SJCRH30 (cell line): ENCODE measurements at regions not wholly inside any gene's neighbourhood (a gene's known extent, or its start where the extent isn't known, plus 50 kb on each side); places are given as distances from the start of the nearest gene placed in this dataset.

ENCODE experiments used
- DNase-seq, 2 experiments: peaks; one replicate each; pipeline ENCODE4 v3.0.0-alpha.2; 2015 to 2020
- H3K27ac ChIP-seq: fragments of 250-450 bp; sonication (Bioruptor Pico); 2 replicates; pipeline ENCODE4 v1.5.1; 2020; ENCODE audit warnings: mild to moderate bottlenecking, moderate library complexity
- H3K27me3 ChIP-seq: fragments of 250-450 bp; sonication (Bioruptor Pico); 2 replicates; pipeline ENCODE4 v1.5.1; 2020; ENCODE audit warnings: mild to moderate bottlenecking, moderate library complexity
- H3K36me3 ChIP-seq: fragments of 250-450 bp; sonication (Bioruptor Pico); 2 replicates; pipeline ENCODE4 v1.5.1; 2020; ENCODE audit warnings: mild to moderate bottlenecking, moderate library complexity
- H3K4me1 ChIP-seq: fragments of 250-450 bp; sonication (Bioruptor Pico); 2 replicates; pipeline ENCODE4 v1.5.1; 2020; ENCODE audit warnings: mild to moderate bottlenecking, moderate library complexity
- H3K4me3 ChIP-seq: fragments of 250-450 bp; sonication (Bioruptor Pico); 2 replicates; pipeline ENCODE4 v1.5.1; 2020; ENCODE audit warnings: mild to moderate bottlenecking, moderate library complexity
- H3K9me3 ChIP-seq: fragments of 250-450 bp; sonication (Bioruptor Pico); replicated peaks from 2 replicates; pipeline ENCODE4 v1.5.1; 2020; ENCODE audit warnings: mild to moderate bottlenecking, moderate library complexity

DNA sequence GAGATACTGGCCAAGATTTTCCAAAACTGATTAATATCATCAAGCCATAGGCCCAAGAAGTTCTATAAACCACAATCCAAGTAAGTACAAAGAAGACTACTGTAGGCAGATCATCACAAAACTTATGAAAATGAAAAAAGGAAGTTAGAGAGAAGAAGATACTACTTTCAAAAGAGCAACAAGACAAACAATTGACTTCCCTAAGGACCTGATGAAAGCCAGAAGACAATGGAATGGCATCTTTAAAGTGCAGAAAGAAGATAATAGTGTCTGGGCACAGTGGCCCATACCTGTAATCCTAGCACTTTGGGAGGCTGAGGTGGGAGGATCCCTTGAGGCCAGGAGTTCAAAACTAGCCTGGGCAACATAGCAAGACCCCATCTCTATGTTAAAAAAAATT is 243.1 kb downstream of the PRDM2 start:
- DNase-seq = no peak
- H3K4me3 ChIP-seq = no peak overlapping the region
- H3K4me1 ChIP-seq = no peaks in the 10 kb centered on the region
- H3K9me3 ChIP-seq = no peaks in the 10 kb centered on the region
- peaks cover 6% of the 10 kb centered on the region; the same call in 1 of the 2 replicates for H3K27me3 ChIP-seq
- no peak overlapping the region for H3K27ac ChIP-seq
- no peaks in the 10 kb centered on the region for H3K36me3 ChIP-seq

DNA sequence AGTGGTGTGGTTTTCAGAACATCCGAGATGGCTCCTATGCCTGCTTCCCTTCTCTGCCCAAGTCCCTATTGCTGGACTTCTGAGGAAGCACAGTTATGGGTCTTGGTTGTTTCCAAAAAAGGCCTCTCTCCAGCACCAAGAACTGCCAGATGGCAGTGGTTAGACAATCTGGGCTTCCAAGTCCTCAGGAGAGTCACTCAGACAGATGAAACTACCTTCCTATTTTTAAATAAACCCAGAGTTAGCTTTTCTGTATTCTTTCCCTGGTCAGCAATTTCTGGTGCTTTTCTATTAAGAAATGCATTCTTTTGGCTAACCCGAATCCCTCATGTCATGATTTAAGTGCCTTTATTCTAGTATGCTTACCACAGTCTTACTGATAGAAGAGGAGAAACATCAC is 245.9 kb downstream of the PRDM2 start:
- H3K27ac ChIP-seq = no peak overlapping the region
- no peaks in the 10 kb centered on the region for H3K9me3 ChIP-seq
- H3K4me3 ChIP-seq = no peak overlapping the region
- DNase-seq = no peak
- H3K4me1 ChIP-seq = no peaks in the 10 kb centered on the region
- H3K36me3 ChIP-seq = no peaks in the 10 kb centered on the region
- H3K27me3 ChIP-seq = peaks cover 6% of the 10 kb centered on the region; the same call in 1 of the 2 replicates

DNA sequence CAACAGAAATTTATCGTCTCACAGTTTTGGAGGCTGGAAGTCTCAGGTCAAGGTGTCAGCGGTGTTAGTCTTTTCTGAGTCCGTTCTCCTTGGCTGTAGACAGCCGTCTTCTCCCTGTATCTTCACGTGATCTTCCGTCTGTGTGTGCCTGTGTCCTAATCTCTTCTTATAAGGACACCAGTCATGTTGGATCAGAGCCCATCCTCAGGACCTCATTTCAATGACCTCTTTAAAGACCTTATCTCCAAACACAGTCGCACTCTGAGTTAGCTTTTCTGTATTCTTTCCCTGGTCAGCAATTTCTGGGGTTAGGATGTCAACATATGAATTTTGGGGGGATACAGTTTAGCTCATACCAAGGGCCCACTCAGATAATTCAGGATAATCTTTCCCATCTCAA is 247.7 kb downstream of the PRDM2 start:
- Histone ChIP-seq H3K27me3 (peaks cover 7% of the 10 kb centered on the region; the same call in 1 of the 2 replicates), H3K36me3 (no peaks in the 10 kb centered on the region), H3K4me3 (no peak overlapping the region), H3K4me1 (no peaks in the 10 kb centered on the region), H3K27ac (no peak overlapping the region), H3K9me3 (no peaks in the 10 kb centered on the region)
- DNase-seq = no peak

DNA sequence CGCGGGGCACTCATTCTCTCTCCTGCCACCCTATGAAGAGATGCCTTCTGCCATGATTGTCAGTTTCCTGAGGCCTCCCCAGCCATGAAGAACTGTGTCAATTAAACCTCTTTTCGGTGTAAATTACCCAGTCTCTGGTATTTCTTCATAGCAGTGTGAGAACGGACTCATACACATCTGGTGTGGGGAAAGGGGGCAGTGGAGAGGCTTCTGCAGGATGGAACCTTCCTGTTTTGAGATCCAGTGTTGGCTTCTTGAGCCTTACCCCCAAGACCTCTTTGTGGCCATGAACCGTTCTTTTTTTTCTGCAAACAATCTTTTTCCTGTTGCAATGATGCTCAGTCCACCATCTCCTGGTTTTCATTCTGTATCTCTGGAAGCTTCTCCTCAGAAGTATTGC is 248.4 kb downstream of the PRDM2 start:
- Histone ChIP-seq H3K27ac (no peak overlapping the region), H3K36me3 (no peaks in the 10 kb centered on the region), H3K4me1 (no peaks in the 10 kb centered on the region), H3K9me3 (no peaks in the 10 kb centered on the region), H3K27me3 (peaks cover 10% of the 10 kb centered on the region; the same call in 1 of the 2 replicates), H3K4me3 (no peak overlapping the region)
- no peak for DNase-seq

DNA sequence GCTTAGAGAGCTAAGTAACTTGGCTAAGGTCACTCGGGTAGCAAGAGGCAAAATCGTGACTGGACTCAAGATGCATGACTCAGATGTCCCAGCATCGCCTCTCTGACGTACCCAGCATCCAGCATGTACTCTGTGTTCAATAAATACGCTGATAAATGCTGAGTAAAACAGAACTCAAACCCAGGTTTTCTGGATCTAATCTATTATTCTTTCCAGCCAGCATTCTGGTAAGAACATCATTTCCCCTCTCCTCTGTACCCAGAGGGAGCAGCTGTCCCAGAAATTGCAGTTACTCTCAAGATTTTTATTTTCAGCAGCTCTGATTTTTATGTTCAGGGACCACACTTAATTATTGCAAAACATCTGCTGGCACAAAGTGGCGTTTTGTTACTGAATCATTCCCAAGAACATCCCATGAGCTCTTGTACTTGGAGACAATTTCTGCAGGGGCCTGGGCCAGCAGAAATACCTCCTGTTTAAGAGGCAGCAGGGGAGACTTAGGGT is 249.0 kb downstream of the PRDM2 start:
- H3K4me3 ChIP-seq = no peak overlapping the region
- no peaks in the 10 kb centered on the region for H3K4me1 ChIP-seq
- peaks cover 15% of the 10 kb centered on the region for H3K27me3 ChIP-seq
- H3K36me3 ChIP-seq = no peaks in the 10 kb centered on the region
- H3K27ac ChIP-seq = no peak overlapping the region
- H3K9me3 ChIP-seq = no peaks in the 10 kb centered on the region
- DNase-seq = no peak

DNA sequence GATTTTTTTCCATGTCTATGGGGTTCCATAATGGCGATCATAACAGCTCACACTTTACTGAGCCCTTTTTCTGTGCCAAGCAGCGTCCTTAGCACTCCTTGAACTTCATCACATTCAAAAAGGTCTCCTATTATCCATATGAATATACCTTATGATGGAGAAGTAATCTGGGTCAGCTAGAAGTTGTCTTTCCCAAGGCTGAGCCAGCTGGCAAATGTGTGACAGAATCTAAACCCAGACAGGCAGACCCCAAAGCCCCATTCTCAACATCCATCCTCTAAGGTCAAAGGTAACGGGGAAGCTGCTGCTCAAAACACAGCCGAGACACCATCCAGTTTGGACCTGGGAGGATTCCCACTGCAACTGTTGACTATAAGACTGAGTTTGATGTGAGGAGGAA is 249.6 kb downstream of the PRDM2 start:
- Histone ChIP-seq H3K27ac (no peak overlapping the region), H3K27me3 (peaks cover 21% of the 10 kb centered on the region)
- no peak for DNase-seq

DNA sequence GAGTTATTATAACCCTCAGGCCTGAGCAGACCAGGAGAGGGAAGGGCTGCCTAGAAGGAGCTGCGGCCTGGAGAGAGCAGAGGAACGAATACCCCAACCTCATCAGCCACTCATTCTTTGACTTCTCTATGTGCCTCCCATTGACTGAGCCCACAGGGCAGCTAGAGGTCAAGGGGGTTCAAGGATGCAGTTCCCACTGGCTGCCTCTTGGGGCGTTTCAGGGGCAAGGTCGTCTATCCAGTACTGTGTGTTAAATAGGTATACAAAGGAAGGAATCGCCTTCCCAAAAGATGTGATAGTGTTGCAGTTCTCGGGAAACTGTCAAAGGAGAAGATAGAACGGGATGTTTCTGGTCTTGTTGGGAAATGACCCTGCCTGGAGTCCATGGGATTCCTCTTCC is 250.6 kb downstream of the PRDM2 start:
- H3K27me3 ChIP-seq = peaks cover 21% of the 10 kb centered on the region
- peak in 1 of 2 experiments; percentile 25 for DNase-seq
- H3K4me3 ChIP-seq = no peak overlapping the region
- H3K27ac ChIP-seq = no peak overlapping the region
- no peaks in the 10 kb centered on the region for H3K4me1 ChIP-seq
- H3K9me3 ChIP-seq = no peaks in the 10 kb centered on the region
- no peaks in the 10 kb centered on the region for H3K36me3 ChIP-seq

More for the DNA sequence above, 249.6 kb downstream of the PRDM2 start:
- no peak overlapping the region for H3K4me3 ChIP-seq
- no peaks in the 10 kb centered on the region for H3K36me3 ChIP-seq
- no peaks in the 10 kb centered on the region for H3K4me1 ChIP-seq
- no peaks in the 10 kb centered on the region for H3K9me3 ChIP-seq

DNA sequence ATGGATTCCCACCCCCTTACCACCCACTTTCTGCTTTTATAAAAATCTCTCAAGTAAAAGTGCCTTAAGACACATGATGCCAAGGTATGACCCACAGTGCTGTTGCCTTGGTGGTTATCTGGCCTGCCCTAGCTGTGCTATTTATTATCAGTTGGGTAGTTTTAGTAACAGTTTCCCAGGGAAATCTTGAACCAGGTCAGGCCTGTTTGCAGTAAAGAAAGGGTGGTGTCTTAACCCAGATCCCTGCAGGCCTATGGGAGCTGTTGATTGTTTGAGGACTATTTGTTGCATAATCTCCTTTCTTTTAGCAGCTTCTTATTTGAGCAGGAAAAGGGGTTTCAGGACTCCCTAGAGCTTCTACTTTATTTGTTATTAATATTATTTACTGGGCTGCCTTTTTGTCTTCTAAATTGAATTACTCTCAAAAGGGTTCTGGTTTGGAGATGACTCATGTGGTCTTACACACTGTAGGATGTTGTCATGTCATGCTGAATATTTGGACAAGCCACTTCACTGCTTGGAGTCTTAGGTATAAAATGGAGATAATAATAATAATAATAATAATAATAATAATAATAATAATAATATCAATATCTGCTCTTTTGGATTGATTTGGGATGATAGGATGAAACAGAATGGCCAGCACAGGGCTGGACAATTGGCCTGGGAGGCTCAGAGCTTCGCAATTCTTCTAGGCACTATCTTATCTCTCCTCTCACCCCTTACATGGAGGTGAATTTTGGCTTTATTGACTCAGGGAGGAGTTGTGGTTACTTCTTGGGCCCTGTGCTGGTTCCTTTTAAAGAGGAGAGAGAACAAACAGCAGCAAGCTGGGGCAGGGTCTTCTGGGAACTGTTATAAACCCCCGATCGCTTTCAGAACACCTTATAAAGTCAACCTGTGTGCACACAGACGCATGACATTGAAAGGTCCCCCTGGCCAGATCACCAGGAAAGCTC is 252.1 kb downstream of the PRDM2 start:
- Histone ChIP-seq H3K27me3 (peaks cover 16% of the 10 kb centered on the region), H3K4me1 (no peaks in the 10 kb centered on the region), H3K4me3 (no peak overlapping the region), H3K9me3 (no peaks in the 10 kb centered on the region), H3K27ac (no peak overlapping the region), H3K36me3 (no peaks in the 10 kb centered on the region)
- DNase-seq = no peak

DNA sequence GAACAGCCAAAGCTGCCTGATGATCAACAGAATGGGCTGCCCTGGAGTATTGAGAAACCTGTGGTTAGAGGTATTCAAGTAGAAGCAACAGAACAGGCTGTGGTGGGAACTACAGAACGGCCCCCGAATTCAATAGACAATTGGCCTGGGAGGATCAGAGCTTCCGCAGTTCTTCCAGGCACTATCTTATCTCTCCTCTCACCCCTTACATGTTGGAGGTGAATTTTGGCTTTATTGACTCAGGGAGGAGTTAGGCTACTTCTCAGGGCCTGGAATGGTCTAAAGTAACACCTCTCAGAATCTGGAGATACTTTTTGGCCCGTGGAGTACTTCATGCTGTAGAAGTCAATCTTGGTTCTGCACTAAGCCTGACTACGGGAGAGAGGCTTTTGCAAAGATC is 253.0 kb downstream of the PRDM2 start:
- Histone ChIP-seq H3K27ac (no peak overlapping the region), H3K27me3 (peaks cover 16% of the 10 kb centered on the region), H3K9me3 (no peaks in the 10 kb centered on the region), H3K4me3 (no peak overlapping the region), H3K36me3 (no peaks in the 10 kb centered on the region), H3K4me1 (no peaks in the 10 kb centered on the region)
- no peak for DNase-seq

DNA sequence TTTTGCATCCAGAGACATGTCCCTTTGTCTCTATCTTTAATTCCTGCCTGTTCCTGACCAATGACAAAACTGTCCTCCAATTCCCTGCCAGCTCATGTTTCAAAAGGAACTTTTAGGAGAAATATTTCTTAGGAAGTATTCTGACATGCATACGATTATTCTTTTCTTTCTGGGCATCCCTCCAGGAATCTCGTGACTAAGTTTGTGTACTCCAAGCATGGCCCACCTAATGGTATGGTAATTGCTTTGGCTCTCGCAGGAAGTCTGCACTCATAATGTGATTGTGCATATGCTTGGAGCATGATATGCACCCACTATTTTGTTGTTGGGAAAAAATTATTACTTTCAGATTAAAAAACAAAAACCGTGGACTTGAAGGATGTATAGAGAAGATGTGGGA is 256.4 kb downstream of the PRDM2 start:
- H3K9me3 ChIP-seq = no peaks in the 10 kb centered on the region
- H3K27me3 ChIP-seq = peaks cover 16% of the 10 kb centered on the region
- no peak overlapping the region for H3K27ac ChIP-seq
- DNase-seq = no peak
- no peaks in the 10 kb centered on the region for H3K4me1 ChIP-seq
- no peaks in the 10 kb centered on the region for H3K36me3 ChIP-seq
- no peak overlapping the region for H3K4me3 ChIP-seq

DNA sequence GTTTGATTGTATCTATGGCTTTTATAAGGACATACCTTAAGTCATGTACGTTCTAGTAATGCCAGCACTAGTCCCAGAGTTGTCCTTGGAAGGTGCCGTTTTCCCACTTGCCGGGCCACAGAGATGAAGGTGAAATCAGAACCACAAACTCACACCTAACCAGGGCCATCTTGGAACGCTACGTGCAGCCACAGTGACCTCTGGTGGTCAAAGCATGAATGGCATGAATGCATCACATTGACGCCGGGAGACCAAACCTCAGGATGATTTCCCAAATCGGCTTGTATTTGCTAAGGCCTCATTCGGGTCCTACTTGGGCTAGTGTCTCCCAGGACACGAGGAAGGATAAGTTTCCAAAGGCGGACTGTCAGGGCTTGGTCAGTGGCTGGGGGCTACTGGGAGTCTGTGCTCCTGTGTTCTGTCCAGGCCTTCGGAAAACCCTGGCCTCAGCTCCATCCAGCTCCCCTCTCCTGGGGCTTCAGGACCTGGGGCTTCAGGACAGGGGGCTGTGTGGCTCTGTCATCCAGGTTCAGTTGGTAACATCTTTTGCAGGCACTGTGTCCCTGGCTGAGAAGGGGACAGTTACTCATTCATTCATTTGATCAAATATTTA is 260.5 kb downstream of the PRDM2 start:
- H3K27ac ChIP-seq = no peak overlapping the region
- peak; percentile 29 to 78 for DNase-seq
- no peaks in the 10 kb centered on the region for H3K4me1 ChIP-seq
- no peaks in the 10 kb centered on the region for H3K36me3 ChIP-seq
- no peak overlapping the region for H3K4me3 ChIP-seq
- no peaks in the 10 kb centered on the region for H3K27me3 ChIP-seq
- no peaks in the 10 kb centered on the region for H3K9me3 ChIP-seq

DNA sequence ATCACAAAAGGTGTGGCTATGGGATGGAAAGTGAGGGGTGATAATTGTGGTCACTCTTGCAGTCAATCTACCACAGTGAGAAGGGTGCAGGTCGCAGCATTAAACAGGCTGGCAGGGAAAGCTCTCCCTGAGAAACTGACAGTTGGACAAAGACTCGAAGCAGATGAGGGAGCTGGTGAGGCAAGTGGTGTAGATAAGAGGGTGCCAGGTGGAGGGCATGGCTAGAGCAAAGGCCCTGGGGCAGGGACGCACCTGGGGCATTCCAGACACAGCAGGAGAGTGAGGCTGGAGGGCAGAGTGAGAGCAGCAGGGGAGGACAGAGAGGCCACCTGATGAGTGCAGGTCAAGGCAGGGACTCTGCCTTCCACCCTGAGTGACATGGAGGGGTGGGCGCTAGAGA is 264.8 kb downstream of the PRDM2 start:
- Histone ChIP-seq H3K4me3 (no peak overlapping the region), H3K27me3 (0 out of 2 replicates have a peak, but pooled peaks cover 3% of the 10 kb centered on the region), H3K9me3 (no peaks in the 10 kb centered on the region), H3K36me3 (no peaks in the 10 kb centered on the region), H3K4me1 (no peaks in the 10 kb centered on the region), H3K27ac (no peak overlapping the region)
- DNase-seq = no peak

DNA sequence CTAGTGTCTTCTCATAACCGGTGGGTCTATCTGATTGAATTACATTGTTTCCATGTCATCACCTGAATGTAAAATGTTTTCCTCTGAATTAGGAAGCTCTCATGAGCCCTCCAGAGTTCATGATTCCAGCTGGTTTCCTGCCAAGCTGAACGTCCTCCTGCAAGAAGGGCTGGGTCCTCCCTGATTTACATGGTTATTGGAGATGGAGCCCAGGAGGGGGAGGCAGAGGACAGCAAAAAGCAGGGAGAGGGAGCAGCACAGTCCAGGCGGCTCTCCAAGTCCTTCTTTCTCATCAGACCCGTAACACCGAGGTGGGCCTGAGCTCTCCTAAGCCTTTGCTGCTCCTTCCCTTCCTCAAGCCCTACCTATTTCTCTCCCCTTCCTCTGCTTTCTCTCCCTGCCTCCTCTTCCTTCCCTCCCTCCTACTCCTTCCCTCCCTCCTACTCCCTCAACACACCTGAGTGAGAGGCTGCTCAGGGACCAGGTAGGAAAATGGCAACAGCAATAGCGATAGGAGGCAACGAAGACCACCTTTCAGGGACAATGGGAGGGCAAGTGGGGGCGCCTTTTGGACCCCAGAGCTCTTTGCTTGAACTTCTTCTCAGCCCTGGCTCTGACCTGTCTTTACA is 265.9 kb downstream of the PRDM2 start:
- Histone ChIP-seq H3K4me1 (no peaks in the 10 kb centered on the region), H3K9me3 (no peaks in the 10 kb centered on the region), H3K27ac (no peak overlapping the region), H3K27me3 (0 out of 2 replicates have a peak, but pooled peaks cover 3% of the 10 kb centered on the region), H3K36me3 (no peaks in the 10 kb centered on the region), H3K4me3 (no peak overlapping the region)
- DNase-seq = peak; percentile 40 to 67

DNA sequence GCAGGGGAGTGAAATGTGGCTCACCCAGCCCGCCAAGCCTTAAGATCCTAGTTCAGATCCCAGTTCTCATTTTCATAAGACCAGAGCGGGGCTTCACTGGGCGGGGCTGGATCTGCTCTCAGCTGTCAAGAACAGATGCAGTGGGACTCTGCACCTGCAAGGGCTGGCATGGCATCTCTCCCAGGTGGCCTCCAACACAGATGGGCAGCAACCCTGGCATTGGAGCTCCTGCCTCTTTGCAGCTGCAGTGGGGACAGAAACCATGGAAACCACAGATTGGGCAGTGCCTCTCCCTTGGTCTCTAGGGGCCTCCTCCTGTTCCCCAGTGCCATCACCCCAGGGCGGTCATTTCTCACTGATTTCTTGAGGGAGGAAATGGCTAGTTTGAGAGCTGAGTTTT is 267.7 kb downstream of the PRDM2 start:
- Histone ChIP-seq H3K4me1 (no peaks in the 10 kb centered on the region), H3K9me3 (no peaks in the 10 kb centered on the region), H3K4me3 (no peak overlapping the region), H3K27ac (no peak overlapping the region), H3K36me3 (no peaks in the 10 kb centered on the region), H3K27me3 (0 out of 2 replicates have a peak, but pooled peaks cover 3% of the 10 kb centered on the region)
- no peak for DNase-seq

DNA sequence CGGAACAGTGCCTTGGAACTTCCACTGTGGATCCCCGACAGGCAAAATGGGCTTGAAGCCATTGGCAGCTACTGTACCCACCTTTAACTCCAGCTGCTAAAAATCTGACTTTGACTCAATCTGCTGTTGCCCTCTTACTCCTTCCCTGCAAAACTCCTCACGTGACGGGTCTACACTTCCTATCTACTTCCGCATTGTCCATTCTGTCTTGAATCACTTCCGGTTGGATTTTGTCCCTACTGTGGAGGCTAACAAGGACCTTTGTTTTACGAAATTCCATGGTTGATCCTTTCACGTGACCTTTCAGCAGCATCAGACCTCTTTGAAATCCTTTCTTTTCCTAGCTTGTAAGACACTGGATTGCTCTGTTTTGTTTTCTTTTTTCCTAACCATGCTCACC is 268.4 kb downstream of the PRDM2 start:
- H3K27me3 ChIP-seq = 0 out of 2 replicates have a peak, but pooled peaks cover 3% of the 10 kb centered on the region
- H3K36me3 ChIP-seq = no peaks in the 10 kb centered on the region
- H3K9me3 ChIP-seq = no peaks in the 10 kb centered on the region
- no peak overlapping the region for H3K27ac ChIP-seq
- DNase-seq = no peak
- no peak overlapping the region for H3K4me3 ChIP-seq
- H3K4me1 ChIP-seq = no peaks in the 10 kb centered on the region
